GDM1 (cell line): ENCODE measurements at regions not wholly inside any gene's neighbourhood (a gene's known extent, or its start where the extent isn't known, plus 50 kb on each side); places are given as distances from the start of the nearest gene placed in this dataset.

ENCODE experiments used
- DNase-seq: peaks from one replicate; lab custom pipeline; 2025; lab: John Stamatoyannopoulos, UW

DNA sequence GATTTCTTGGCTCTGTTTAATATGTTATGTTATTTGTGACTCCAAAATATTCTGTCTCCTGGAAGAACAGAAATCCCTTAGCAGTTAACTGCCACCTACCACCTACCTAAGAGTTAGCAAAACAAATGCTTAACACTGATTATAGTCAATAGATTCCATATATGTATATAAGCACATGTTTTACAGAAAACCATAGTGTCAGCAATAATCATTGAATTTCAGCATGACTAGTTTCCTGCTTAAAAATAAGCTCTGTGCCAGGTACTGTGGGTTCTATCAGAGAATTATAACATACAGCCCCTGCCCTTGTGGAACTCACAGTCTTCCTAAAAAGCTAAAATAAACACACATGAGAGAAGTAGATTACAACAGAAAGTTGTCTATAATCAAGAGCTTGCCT is 561.9 kb upstream of the CAMK1G start:
- DNase-seq, result no peak

- DNase-seq, result no peak
Observed at GRCh38 chr1:209023790-209024189, 559.7 kb upstream of the CAMK1G start.

- no peak for DNase-seq
Observed at GRCh38 chr1:209029737-209030136, 553.8 kb upstream of the CAMK1G start.

DNA sequence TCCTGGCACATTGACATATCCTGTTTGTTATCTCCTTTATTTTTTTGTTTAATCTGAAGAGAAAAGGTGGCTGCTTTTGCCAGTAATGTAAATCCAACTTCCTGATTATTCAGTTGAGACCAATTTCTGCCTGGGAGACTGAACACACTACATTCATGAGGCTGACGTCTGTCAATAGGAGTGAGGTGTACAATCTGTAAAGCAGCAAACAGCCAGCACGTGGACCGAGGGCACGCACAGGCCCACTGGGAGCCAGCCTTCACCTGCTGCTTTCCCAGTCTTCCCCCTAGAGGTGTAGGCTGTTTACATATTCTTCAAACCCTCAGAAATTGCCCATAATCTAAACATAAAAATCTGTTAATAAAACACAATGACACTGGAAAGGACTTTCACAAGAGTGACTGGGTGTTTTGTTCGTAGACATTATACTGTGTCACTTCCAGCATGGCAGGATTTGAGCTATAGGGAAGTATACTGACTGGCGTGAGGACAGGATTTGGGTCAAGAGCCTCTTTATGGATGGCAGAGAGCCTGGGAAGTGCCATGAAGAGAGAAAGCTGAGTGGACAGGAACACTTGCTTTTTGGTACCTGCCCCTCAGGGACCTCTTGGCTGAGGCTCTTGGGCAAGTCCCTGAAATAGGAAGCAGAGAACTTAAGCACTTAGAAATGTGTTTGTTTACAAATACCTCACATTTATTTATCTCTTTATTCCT is 552.9 kb upstream of the CAMK1G start:
- DNase-seq, result no peak

- no peak for DNase-seq
Observed at GRCh38 chr1:209037064-209037463, 546.5 kb upstream of the CAMK1G start.

DNA sequence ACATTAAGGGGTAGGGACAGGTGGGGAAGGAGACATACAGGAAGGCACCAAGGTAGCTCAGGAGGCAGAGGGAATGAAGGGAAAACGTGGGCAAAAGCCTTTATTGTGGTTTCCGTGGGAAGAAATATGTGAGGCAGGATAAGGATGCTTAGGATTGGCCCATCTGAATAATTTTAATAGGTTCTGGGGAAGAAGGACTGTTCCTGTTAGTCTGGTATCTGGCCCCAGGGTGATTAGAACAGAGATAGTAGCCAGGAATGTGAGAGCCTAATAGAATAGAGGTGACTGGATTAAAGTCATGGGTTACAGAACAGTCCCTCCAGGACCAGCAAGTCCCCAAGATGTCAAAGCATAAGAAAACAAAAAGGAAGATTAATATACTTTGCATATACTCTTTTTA is 545.2 kb upstream of the CAMK1G start:
- DNase-seq, result no peak

DNA sequence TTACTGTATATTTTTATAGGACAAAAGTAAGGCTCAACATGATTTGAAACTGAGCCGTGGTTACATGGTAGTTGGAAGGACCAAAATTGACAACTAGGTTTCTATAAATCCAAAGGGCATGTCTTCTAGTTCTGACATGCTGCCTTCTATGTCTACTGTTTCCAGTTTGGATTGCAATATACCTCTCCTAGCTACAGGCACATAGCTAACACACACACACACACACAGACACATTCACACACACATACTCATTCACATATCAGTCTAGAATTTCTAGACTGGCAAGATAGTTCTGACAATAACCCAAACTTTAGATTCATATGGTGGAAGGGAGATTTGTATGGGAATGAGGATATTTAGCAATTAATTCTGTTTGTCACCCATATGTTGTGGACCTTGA is 544.8 kb upstream of the CAMK1G start:
- DNase-seq, result no peak

GRCh38 chr1:209040351-209040750 is 543.2 kb upstream of the CAMK1G start:
- DNase-seq, result no peak

GRCh38 chr1:209041927-209042326 is 541.6 kb upstream of the CAMK1G start:
- no peak for DNase-seq

DNA sequence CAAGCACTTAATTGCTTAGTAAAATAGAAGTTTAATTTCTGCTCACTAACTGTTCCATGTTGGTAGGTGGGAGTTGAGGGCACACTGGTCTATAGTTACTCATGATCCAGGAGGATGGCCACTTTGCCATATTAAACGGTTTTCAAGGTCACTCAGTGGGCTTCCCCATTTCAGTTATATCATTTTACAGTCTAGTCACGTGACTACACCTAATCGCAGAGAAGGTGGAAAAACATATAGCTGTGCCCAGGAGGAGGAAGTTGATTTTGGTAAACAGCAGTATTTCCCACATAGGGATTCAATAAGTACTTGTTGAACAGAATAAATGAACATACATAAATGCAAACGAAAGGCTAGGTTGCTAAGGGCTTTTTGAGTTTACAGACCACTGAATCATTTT is 541.1 kb upstream of the CAMK1G start:
- DNase-seq, result no peak

GRCh38 chr1:209045331-209046057 is 538.0 kb upstream of the CAMK1G start:
- no peak for DNase-seq

DNA sequence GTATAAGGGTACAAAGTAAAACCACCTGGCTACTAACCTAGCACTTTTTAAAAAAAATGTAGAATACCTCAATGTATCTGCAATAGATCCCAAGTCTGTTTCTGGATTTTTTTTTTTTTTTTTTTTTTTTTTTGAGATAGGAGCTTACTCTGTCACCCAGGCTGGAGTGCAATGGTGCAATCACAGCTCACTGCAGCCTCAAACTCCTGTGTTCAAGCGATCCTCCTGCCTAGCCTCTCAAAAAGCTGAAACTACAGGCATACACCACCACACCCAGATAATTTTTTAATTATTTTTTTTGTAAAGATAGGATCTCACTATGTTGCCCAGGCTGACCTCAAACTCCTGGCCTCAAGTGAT is 537.5 kb upstream of the CAMK1G start:
- DNase-seq, result no peak

GRCh38 chr1:209046935-209047334 is 536.6 kb upstream of the CAMK1G start:
- DNase-seq, result no peak

GRCh38 chr1:209048941-209049669 is 534.4 kb upstream of the CAMK1G start:
- DNase-seq, result no peak

DNA sequence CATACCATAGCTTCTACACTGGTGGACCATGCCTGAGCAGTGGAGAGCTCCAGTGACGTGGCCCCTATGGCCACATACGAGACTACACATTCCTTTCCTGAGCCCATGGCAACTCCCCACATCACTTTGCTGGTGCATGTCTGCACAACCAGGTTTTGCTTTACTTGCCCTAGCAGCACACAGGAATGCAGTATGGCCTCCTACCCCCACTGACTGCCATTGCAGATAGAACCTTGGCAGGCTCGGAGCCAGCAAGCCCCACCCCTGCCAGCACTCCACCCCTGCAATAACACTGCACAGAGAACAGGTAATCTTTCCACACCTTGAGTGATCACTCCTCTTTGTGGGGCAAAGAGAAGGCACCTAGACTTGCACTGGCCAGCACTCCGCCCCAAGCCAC is 531.9 kb upstream of the CAMK1G start:
- DNase-seq, result no peak

GRCh38 chr1:209053587-209053986 is 529.9 kb upstream of the CAMK1G start:
- DNase-seq, result no peak

DNA sequence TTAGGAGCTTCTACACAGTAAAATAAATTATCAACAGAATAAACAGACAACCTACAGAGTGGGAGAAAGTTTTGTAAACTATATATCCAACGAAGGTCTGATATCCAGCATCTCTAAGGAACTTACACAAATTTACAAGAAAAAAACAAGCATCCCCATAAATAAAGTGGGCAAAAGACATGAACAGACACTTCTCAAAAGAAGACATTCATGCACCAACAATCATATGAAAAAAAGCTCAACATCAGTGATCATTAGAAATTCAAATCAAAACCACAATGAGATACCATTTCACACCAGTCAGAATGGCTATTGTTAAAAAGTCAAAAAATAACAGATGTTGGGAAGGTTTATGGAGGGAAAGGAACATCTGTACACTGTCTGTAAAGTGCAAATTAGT is 526.4 kb upstream of the CAMK1G start:
- DNase-seq, result no peak

GRCh38 chr1:209057901-209058300 is 525.6 kb upstream of the CAMK1G start:
- DNase-seq, result no peak

- no peak for DNase-seq
Observed at GRCh38 chr1:209059376-209059775, 524.1 kb upstream of the CAMK1G start.

DNA sequence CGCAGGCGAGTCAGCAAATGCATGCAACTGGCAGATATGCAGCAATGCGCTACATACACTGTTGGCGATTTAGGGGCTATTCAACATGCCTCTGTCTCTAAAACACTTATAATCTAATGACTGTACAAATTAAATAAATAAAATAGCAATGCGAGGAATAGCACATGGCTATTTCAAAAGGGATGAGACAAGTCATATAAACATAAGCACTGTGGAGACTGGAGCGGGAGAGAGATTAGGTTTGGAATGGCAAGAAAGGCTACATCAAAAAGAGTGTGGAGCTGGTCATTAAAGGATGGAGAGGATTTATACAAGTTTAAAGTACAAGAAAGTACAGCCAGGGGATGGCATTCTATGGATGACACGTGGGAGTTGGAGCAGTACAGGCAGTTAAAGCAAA is 523.5 kb upstream of the CAMK1G start:
- DNase-seq, result no peak

DNA sequence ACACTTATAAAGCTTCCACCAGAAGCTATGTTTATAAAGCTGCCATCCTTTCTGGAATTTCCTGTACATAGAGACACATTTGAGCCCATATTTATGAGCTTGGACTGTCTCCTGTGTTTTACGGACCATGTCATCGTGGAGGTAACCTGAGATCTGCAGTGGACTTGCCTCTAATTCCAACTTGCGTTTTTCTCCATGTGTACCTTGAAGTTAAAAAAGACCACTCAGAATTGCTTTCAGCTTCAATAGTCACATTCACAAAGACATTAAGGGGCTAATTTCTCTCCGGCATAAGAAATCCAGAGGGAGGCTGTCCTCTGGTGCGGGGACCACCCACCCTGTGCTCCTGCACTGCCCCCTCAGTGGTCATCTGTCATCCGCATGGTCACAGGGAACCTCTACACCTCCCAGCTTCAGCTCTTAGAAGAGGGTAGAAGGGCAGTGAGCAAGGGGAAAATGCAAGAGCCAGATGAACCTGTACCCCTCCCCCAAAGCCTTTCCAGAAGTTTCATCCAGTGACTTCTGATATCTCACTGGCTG is 521.4 kb upstream of the CAMK1G start:
- no peak for DNase-seq

GRCh38 chr1:209062863-209063262 is 520.7 kb upstream of the CAMK1G start:
- DNase-seq, result no peak
